C4-2B (cell line): ENCODE measurements at regions not wholly inside any gene's neighbourhood (a gene's known extent, or its start where the extent isn't known, plus 50 kb on each side); places are given as distances from the start of the nearest gene placed in this dataset.

ENCODE experiments used
- H3K27ac ChIP-seq: fragments of 450-650 bp; 2 replicates; pipeline ENCODE4 v1.5.1; 2017
- ZFX ChIP-seq: fragments of 450-650 bp; IDR thresholded peaks from 2 replicates; pipeline ENCODE4 v1.6.1; 2017
- TF ChIP-seq, protein P1 (sequence below): fragments of 450-650 bp; conservative IDR thresholded peaks from 2 replicates; pipeline ENCODE4 v1.5.1; 2017; ENCODE audit warnings: mild to moderate bottlenecking

DNA sequence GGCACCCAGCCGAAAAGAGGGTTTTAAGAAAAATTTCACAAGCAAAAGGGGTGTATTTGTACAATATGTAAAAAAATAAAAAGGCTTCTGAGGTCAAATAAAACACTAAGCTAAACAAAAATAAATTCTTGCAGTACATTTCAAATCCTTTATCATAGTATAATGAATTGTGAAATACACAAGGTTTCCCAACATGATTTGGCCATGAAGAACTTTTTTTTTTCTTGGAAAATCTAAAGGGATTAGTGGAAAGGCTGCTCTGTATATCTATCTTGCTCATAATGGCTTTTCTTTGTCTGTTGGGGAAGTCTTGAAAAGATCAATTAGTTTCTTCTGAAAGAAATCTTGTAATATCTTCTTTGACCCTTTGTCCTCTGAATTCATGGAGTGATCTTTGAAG lies 593.4 kb downstream of the PLPP3 start:
- H3K27ac ChIP-seq: no peak overlapping the region
- TF ChIP-seq ZFX: no peak
- TF ChIP-seq, protein P1, sequence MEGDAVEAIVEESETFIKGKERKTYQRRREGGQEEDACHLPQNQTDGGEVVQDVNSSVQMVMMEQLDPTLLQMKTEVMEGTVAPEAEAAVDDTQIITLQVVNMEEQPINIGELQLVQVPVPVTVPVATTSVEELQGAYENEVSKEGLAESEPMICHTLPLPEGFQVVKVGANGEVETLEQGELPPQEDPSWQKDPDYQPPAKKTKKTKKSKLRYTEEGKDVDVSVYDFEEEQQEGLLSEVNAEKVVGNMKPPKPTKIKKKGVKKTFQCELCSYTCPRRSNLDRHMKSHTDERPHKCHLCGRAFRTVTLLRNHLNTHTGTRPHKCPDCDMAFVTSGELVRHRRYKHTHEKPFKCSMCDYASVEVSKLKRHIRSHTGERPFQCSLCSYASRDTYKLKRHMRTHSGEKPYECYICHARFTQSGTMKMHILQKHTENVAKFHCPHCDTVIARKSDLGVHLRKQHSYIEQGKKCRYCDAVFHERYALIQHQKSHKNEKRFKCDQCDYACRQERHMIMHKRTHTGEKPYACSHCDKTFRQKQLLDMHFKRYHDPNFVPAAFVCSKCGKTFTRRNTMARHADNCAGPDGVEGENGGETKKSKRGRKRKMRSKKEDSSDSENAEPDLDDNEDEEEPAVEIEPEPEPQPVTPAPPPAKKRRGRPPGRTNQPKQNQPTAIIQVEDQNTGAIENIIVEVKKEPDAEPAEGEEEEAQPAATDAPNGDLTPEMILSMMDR: no peak

GRCh38 chr1:55981010-55981650 lies 598.2 kb downstream of the PLPP3 start:
- TF ChIP-seq, protein P1: no peak
- no peak for TF ChIP-seq ZFX
- H3K27ac ChIP-seq: no peak overlapping the region

- no peak overlapping the region for H3K27ac ChIP-seq
- TF ChIP-seq, protein P1: no peak
- TF ChIP-seq ZFX: no peak
Observed at GRCh38 chr1:55980582-55980981, 598.8 kb downstream of the PLPP3 start.

DNA sequence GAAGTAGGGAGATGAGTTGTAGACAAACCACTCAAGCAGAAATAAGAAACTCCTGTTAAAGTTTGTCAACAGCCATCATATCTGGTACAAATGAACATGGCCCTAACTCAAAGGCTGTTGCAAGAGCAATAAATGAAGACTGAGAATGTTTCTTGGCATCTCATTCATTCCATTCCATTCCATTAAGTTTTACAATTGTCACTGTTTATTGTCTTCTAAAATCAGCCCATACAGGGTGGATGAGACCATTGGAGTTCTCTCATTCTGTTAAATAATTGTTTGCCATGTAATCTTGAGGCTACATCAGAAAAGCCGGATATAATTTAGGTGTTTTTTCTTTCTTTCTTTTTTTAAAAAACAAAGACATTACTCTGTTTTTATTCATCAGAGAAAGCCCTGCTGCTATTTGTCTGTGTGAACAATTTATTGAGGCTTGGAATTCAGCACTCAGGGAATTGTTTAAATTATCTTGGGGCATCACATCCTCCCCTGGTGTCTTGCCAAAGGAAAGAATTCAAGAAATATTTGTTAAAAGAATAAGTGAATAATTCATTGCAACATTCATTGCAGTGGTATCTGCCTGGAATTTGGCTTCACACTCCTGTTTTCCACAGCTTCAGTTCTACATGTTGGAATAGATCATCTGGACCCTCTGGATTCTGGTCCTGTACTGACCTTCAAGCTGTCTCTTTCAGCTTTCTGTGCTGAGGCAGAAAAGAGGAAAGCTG lies 604.5 kb downstream of the PLPP3 start:
- TF ChIP-seq, protein P1: no peak
- TF ChIP-seq ZFX: no peak
- no peak overlapping the region for H3K27ac ChIP-seq

GRCh38 chr1:55970526-55971110 lies 608.7 kb downstream of the PLPP3 start:
- H3K27ac ChIP-seq: no peak overlapping the region
- TF ChIP-seq, protein P1: no peak
- no peak for TF ChIP-seq ZFX

DNA sequence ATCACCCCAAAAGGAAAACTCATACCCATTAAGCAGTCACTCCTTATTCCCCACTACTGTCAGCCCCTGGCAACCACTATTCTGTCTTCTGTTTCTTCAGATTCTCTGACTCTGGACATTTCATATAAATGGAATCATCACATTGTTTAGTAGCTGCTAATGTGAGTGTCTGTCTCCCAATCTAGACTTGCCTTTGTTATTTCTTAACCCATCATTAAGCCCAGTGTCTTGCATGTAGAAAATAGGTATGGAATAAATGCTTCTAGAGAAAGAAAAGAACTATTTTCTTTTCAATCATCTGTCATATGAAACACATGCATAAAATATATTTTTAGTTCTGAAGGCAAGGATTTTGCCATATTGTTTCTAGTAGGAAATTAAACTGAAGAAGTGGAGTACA lies 610.0 kb downstream of the PLPP3 start:
- TF ChIP-seq, protein P1: no peak
- TF ChIP-seq ZFX: no peak
- H3K27ac ChIP-seq: no peak overlapping the region

DNA sequence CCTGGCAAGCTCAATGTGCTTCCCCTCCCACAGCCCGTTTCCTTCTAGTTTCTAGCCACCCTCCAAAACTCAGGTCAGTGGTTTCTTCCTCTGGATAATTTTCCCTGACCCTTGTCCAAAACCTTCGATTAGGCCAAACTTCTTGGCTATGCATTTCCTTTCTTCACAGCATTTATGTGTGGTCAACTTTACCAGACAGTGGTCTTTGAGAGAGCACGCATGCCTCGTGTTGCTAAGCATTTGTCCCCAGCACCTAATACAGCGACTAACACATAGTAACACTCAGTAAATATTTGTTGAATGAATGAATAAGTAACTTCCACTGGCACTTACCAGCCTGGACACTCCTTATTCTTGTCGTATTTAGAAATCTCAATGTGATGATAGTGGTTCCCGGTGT lies 610.7 kb downstream of the PLPP3 start:
- TF ChIP-seq, protein P1: no peak
- no peak for TF ChIP-seq ZFX
- no peak overlapping the region for H3K27ac ChIP-seq
